ENCODE measurements at regions not wholly inside any gene's neighbourhood (a gene's known extent, or its start where the extent isn't known, plus 50 kb on each side); places are given as distances from the start of the nearest gene placed in this dataset.

- intact Hi-C loops (cut with DNase I) = loop anchor here in 8 of 10 donors (5.0 to 10.0 kb wide), 8 partner anchors 51 to 238 kb away; partner anchors contain the start of gene TNRC6C (in 3 of the 8)
- 96 to 98% (median 97%) methylated on average over 13 of the region's 13 CpGs for WGBS, 4 donors
- H3K27me3 ChIP-seq = no peaks in the 10 kb centered on the region
- no peak overlapping the region for H3K4me3 ChIP-seq
- no peaks in the 10 kb centered on the region for H3K36me3 ChIP-seq
- H3K9me3 ChIP-seq = no peaks in the 10 kb centered on the region
- no peak for DNase-seq
- no peak for TF ChIP-seq POLR2A (IDR thresholded peaks at IDR 0.05)
- no peak for TF ChIP-seq CTCF (IDR thresholded peaks at IDR 0.05)
- peaks cover 0 to 26% (median 14%) of the 10 kb centered on the region in 12 donors for H3K4me1 ChIP-seq
- ATAC-seq = no peak
- no peak overlapping the region for H3K27ac ChIP-seq
These were observed 184.3 kb upstream of the TNRC6C start for GRCh38 chr17:77774182-77774581.

GRCh38 chr17:77778636-77779489 is 179.6 kb upstream of the TNRC6C start:
- ATAC-seq (peak; percentile 94 to 97 (median 96)), DNase-seq (peak; percentile 80 to 91 (median 82))
- 46 to 63% (median 58%) methylated on average over 13 to 16 of the region's 16 CpGs for WGBS, 4 donors
- H3K4me3 ChIP-seq = peak overlapping the region in 5 of 12 donors; percentile 16 to 36 (median 22)
- no peaks in the 10 kb centered on the region for H3K36me3 ChIP-seq
- H3K4me1 ChIP-seq = peaks cover 0 to 29% (median 21%) of the 10 kb centered on the region in 12 donors
- TF ChIP-seq CTCF (IDR thresholded peaks at IDR 0.05) (no peak), POLR2A (IDR thresholded peaks at IDR 0.05) (no peak)
- H3K27me3 ChIP-seq = no peaks in the 10 kb centered on the region
- no peaks in the 10 kb centered on the region for H3K9me3 ChIP-seq
- H3K27ac ChIP-seq = peak overlapping the region in 11 of 12 donors; percentile 22 to 85 (median 71)
- intact Hi-C loops (cut with DNase I) = loop anchor here in 5 of 10 donors (10.0 kb wide), 4 partner anchors 46 to 176 kb away; partner anchors contain the start of gene TNRC6C (in 1 of the 5)

GRCh38 chr17:77779711-77780539 is 178.6 kb upstream of the TNRC6C start:
- WGBS, 4 donors = 32 to 57% (median 46%) methylated on average over 10 to 22 of the region's 22 CpGs
- Histone ChIP-seq H3K4me1 (peaks cover 0 to 29% (median 21%) of the 10 kb centered on the region in 12 donors), H3K27me3 (no peaks in the 10 kb centered on the region), H3K27ac (peak overlapping the region in 11 of 12 donors; percentile 22 to 85 (median 71)), H3K4me3 (peak overlapping the region in 5 of 12 donors; percentile 16 to 36 (median 22)), H3K9me3 (no peaks in the 10 kb centered on the region), H3K36me3 (no peaks in the 10 kb centered on the region)
- DNase-seq (peak in 4 of 5 donors; percentile 36 to 69 (median 45)), ATAC-seq (peak; percentile 24 to 60 (median 48))
- intact Hi-C loops (cut with DNase I) = loop anchor here in 5 of 10 donors (10.0 kb wide), 5 partner anchors 45 to 175 kb away; partner anchors contain the start of gene TNRC6C (in 1 of the 5)
- no peak for TF ChIP-seq CTCF (IDR thresholded peaks at IDR 0.05)
- TF ChIP-seq POLR2A (IDR thresholded peaks at IDR 0.05) = no peak
